HEK293 (cell line): ENCODE measurements at regions not wholly inside any gene's neighbourhood (a gene's known extent, or its start where the extent isn't known, plus 50 kb on each side); places are given as distances from the start of the nearest gene placed in this dataset.
"Not testable (repeated sequence)": the region's sequence is repeated elsewhere in the genome, so short reads cannot be mapped to it uniquely, and the experiment has no call there.

Experiments
- CTCF ChIA-PET: fragments of 350-600 bp; formaldehyde crosslinking; extraction: SDS; loops from one replicate; lab custom pipeline; 2021; ENCODE audit warnings: antibody characterized with exemption; lab: Yijun Ruan, JAX
- POLR2A ChIA-PET: fragments of 300-600 bp; formaldehyde crosslinking; extraction: SDS; loops from one replicate; lab custom pipeline; 2020; ENCODE audit warnings: antibody characterized with exemption, inconsistent platforms; lab: Yijun Ruan, JAX
- H3K27ac ChIP-seq: fragments of 200-500 bp; sonication (Bioruptor generic); 2 replicates; pipeline ENCODE4 v1.5.1; 2014; ENCODE audit warnings: low read depth, low read length, control low read depth, inconsistent platforms; ENCODE audit errors: extremely low read depth
- H3K36me3 ChIP-seq, 2 experiments: fragments of 200-500 bp in 1 of 2; sonication (Bioruptor generic) in 1 of 2; 1 replicate in 1 of 2; 2 replicates in 1 of 2; pipeline ENCODE4 v1.5.1; 2014 to 2017; ENCODE audit warnings: inconsistent platforms in 2 of 2, low read length in 2 of 2; ENCODE audit not compliant: control insufficient read depth in 2 of 2, insufficient read depth in 1 of 2
- H3K4me1 ChIP-seq: fragments of 200-500 bp; sonication (Bioruptor generic); 2 replicates; pipeline ENCODE4 v1.5.1; 2014; ENCODE audit warnings: mild to moderate bottlenecking, low read length, inconsistent platforms; ENCODE audit not compliant: control insufficient read depth, insufficient read depth
- H3K4me3 ChIP-seq: 2 replicates; pipeline ENCODE4 v1.5.1; 2011; ENCODE audit warnings: low read depth, mild to moderate bottlenecking, control low read depth, low read length, moderate library complexity
- H3K9me3 ChIP-seq: fragments of 200-500 bp; sonication (Bioruptor generic); 2 replicates; pipeline ENCODE4 v1.5.1; 2014; ENCODE audit warnings: low read depth, low read length, inconsistent platforms; ENCODE audit not compliant: control insufficient read depth, insufficient read depth
- BCL11B ChIP-seq: fragments of 450-650 bp; formaldehyde crosslinking; IDR thresholded peaks from 2 replicates; pipeline ENCODE4 v1.5.1; 2016; ENCODE audit warnings: low read depth, missing biosample characterization, missing genetic modification characterization
- GLI4 ChIP-seq: fragments of 450-650 bp; formaldehyde crosslinking; IDR thresholded peaks from 2 replicates; pipeline ENCODE4 v1.5.1; 2016; ENCODE audit warnings: missing biosample characterization, missing genetic modification characterization
- GLIS1 ChIP-seq: fragments of 450-650 bp; formaldehyde crosslinking; IDR thresholded peaks from 2 replicates; pipeline ENCODE4 v1.5.1; 2016; ENCODE audit warnings: missing biosample characterization, missing genetic modification characterization
- HOXD13 ChIP-seq: sonication (generic); formaldehyde crosslinking; IDR thresholded peaks from 2 replicates; pipeline ENCODE4 v1.8.0; 2022; ENCODE audit warnings: missing genetic modification reagents, borderline replicate concordance
- IKZF3 ChIP-seq: fragments of 450-650 bp; IDR thresholded peaks from 2 replicates; pipeline ENCODE4 v1.5.0; 2018; ENCODE audit warnings: missing biosample characterization, mild to moderate bottlenecking, missing genetic modification characterization, moderate library complexity
- KLF1 ChIP-seq: fragments of 450-650 bp; formaldehyde crosslinking; IDR thresholded peaks from 2 replicates; pipeline ENCODE4 v1.5.1; 2016; ENCODE audit warnings: missing biosample characterization, missing genetic modification characterization
- TRIM28 ChIP-seq: IDR thresholded peaks from 2 replicates; pipeline ENCODE4 v1.6.1; 2011; ENCODE audit warnings: low read length, control low read depth, borderline replicate concordance
- WT1 ChIP-seq: fragments of 450-650 bp; formaldehyde crosslinking; IDR thresholded peaks from 2 replicates; pipeline ENCODE4 v1.5.1; 2016; ENCODE audit warnings: missing biosample characterization, missing genetic modification characterization
- ZBTB49 ChIP-seq: fragments of 450-650 bp; formaldehyde crosslinking; IDR thresholded peaks from 2 replicates; pipeline ENCODE4 v1.5.1; 2016; ENCODE audit warnings: missing biosample characterization, missing genetic modification characterization, low read depth
- ZFP69B ChIP-seq: fragments of 450-650 bp; formaldehyde crosslinking; IDR thresholded peaks from 2 replicates; pipeline ENCODE4 v1.5.1; 2016; ENCODE audit warnings: missing biosample characterization, missing genetic modification characterization
- ZNF132 ChIP-seq: fragments of 450-650 bp; formaldehyde crosslinking; IDR thresholded peaks from 2 replicates; pipeline ENCODE4 v1.5.1; 2017; ENCODE audit warnings: missing biosample characterization, missing genetic modification characterization, borderline replicate concordance
- ZNF155 ChIP-seq: fragments of 450-650 bp; formaldehyde crosslinking; IDR thresholded peaks from 2 replicates; pipeline ENCODE4 v1.5.1; 2016; ENCODE audit warnings: missing biosample characterization, missing genetic modification characterization
- ZNF202 ChIP-seq: fragments of 450-650 bp; formaldehyde crosslinking; IDR thresholded peaks from 2 replicates; pipeline ENCODE4 v1.5.1; 2016; ENCODE audit warnings: missing biosample characterization, missing genetic modification characterization, borderline replicate concordance
- ZNF214 ChIP-seq: fragments of 450-650 bp; formaldehyde crosslinking; IDR thresholded peaks from 2 replicates; pipeline ENCODE4 v1.5.1; 2017; ENCODE audit warnings: missing biosample characterization, mild to moderate bottlenecking, missing genetic modification characterization, borderline replicate concordance
- ZNF37A ChIP-seq: fragments of 450-650 bp; IDR thresholded peaks from 2 replicates; pipeline ENCODE4 v1.5.1; 2018; ENCODE audit warnings: missing biosample characterization, missing genetic modification characterization
- ZNF416 ChIP-seq: fragments of 450-650 bp; formaldehyde crosslinking; IDR thresholded peaks from 2 replicates; pipeline ENCODE4 v1.5.1; 2016; ENCODE audit warnings: missing biosample characterization, missing genetic modification characterization
- ZNF521 ChIP-seq: fragments of 450-650 bp; formaldehyde crosslinking; IDR thresholded peaks from 2 replicates; pipeline ENCODE4 v1.5.1; 2017; ENCODE audit warnings: missing biosample characterization, mild to moderate bottlenecking, missing genetic modification characterization
- ZNF544 ChIP-seq: fragments of 450-650 bp; formaldehyde crosslinking; IDR thresholded peaks from 2 replicates; pipeline ENCODE4 v1.5.0; 2017; ENCODE audit warnings: missing biosample characterization, missing genetic modification characterization
- ZNF664 ChIP-seq: fragments of 450-650 bp; formaldehyde crosslinking; IDR thresholded peaks from 2 replicates; pipeline ENCODE4 v1.5.1; 2016; ENCODE audit warnings: missing biosample characterization, missing genetic modification characterization
- ZNF776 ChIP-seq: fragments of 450-650 bp; formaldehyde crosslinking; IDR thresholded peaks from 2 replicates; pipeline ENCODE4 v1.5.0; 2017; ENCODE audit warnings: missing biosample characterization, missing genetic modification characterization, borderline replicate concordance
- ZNF792 ChIP-seq: fragments of 450-650 bp; formaldehyde crosslinking; IDR thresholded peaks from 2 replicates; pipeline ENCODE4 v1.5.1; 2016; ENCODE audit warnings: missing biosample characterization, missing genetic modification characterization
- ZNF843 ChIP-seq: fragments of 450-650 bp; formaldehyde crosslinking; IDR thresholded peaks from 2 replicates; pipeline ENCODE4 v1.5.1; 2016; ENCODE audit warnings: missing biosample characterization, missing genetic modification characterization
- ZXDB ChIP-seq: fragments of 450-650 bp; formaldehyde crosslinking; IDR thresholded peaks from 2 replicates; pipeline ENCODE4 v1.5.1; 2016; ENCODE audit warnings: missing biosample characterization, missing genetic modification characterization
- TF ChIP-seq, protein P1 (sequence below): fragments of 450-650 bp; formaldehyde crosslinking; IDR thresholded peaks from 2 replicates; pipeline ENCODE4 v1.5.1; 2017; ENCODE audit warnings: missing biosample characterization, missing genetic modification characterization
- TF ChIP-seq, protein P2 (sequence below): fragments of 450-650 bp; formaldehyde crosslinking; IDR thresholded peaks from 2 replicates; pipeline ENCODE4 v1.5.1; 2016; ENCODE audit warnings: missing biosample characterization, missing genetic modification characterization

DNA sequence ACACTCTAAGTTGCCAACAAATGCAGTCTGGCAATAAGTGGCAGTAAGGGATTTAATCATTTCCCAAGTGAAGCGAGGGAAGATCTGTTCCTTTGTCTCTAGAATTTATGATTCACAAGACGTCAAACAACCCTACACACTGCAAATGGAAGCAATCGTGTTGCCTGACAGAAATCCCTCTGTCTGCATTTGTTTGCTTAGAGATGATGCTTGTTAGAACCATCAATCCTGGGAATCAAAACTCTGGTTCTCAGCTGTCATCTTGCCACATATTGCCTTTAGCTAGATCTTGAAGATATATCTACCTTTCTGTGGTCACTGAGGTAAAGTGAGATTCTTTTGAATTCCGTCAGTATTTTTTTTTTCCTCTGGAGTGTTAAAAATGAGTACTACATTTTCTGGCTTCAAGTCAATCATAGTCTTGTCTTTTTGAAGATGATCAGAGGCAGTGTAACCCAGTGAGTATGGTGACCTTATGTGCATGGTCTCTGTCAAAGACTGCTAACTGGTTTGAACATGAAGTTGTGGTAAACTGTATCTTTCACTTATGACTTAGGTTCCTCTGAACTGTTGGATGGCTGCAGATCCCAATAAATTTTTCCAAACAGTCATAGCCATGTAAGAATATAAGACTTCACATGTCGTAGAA lies 106.4 kb upstream of the STARD4 start (continued):
- TF ChIP-seq, protein P1, sequence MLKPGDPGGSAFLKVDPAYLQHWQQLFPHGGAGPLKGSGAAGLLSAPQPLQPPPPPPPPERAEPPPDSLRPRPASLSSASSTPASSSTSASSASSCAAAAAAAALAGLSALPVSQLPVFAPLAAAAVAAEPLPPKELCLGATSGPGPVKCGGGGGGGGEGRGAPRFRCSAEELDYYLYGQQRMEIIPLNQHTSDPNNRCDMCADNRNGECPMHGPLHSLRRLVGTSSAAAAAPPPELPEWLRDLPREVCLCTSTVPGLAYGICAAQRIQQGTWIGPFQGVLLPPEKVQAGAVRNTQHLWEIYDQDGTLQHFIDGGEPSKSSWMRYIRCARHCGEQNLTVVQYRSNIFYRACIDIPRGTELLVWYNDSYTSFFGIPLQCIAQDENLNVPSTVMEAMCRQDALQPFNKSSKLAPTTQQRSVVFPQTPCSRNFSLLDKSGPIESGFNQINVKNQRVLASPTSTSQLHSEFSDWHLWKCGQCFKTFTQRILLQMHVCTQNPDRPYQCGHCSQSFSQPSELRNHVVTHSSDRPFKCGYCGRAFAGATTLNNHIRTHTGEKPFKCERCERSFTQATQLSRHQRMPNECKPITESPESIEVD (tag by site-specific recombination): no peak
- TF ChIP-seq ZNF416 (tag by site-specific recombination) (no peak), HOXD13 (CRISPR knock-in tag) (no peak), WT1 (no peak), ZNF202 (tag by site-specific recombination) (no peak), TRIM28 (no peak), ZNF664 (tag by site-specific recombination) (no peak), BCL11B (tag by site-specific recombination) (no peak), ZNF132 (tag by site-specific recombination) (no peak), ZNF521 (tag by site-specific recombination) (no peak), GLI4 (tag by site-specific recombination) (no peak), ZXDB (tag by site-specific recombination) (no peak), GLIS1 (tag by site-specific recombination) (no peak)
- TF ChIP-seq, protein P2, sequence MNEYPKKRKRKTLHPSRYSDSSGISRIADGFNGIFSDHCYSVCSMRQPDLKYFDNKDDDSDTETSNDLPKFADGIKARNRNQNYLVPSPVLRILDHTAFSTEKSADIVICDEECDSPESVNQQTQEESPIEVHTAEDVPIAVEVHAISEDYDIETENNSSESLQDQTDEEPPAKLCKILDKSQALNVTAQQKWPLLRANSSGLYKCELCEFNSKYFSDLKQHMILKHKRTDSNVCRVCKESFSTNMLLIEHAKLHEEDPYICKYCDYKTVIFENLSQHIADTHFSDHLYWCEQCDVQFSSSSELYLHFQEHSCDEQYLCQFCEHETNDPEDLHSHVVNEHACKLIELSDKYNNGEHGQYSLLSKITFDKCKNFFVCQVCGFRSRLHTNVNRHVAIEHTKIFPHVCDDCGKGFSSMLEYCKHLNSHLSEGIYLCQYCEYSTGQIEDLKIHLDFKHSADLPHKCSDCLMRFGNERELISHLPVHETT: no peak

DNA sequence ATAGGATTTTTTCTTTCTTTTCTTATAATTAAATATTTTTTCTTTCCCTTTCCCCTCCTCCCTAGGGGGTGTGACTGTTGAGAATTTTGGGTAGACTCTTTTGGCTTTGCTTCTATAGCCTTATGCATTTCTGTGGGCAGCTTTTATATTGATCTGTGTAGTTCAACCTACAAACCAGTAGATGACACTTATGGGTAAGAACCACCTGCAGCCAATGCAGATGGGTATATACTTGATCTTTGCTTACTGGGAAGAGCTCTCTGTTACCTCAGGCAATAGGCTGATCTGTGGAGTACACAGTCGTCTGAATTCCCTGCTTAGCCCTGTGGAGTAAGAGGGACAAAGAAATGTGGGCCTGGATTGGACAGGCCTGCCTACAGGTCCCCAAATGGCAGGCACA lies 102.7 kb upstream of the STARD4 start:
- Histone ChIP-seq H3K27ac (no peak overlapping the region), H3K9me3 (no peaks in the 10 kb centered on the region), H3K36me3 (no peaks in the 10 kb centered on the region), H3K4me3 (no peak overlapping the region), H3K4me1 (no peaks in the 10 kb centered on the region)
- CTCF ChIA-PET: interaction anchor here (0.9 to 1.5 kb wide), 2 partner anchors 14 to 64 kb away, joined by 3 to 4 read pairs; no protein-coding TSS in a partner anchor
- POLR2A ChIA-PET: no interaction called here
- TF ChIP-seq KLF1 (no peak), ZFP69B (tag by site-specific recombination) (no peak), ZNF214 (tag by site-specific recombination) (no peak), GLI4 (tag by site-specific recombination) (no peak), IKZF3 (tag by site-specific recombination) (no peak)
- TF ChIP-seq, all 188 proteins: peak for 0

DNA sequence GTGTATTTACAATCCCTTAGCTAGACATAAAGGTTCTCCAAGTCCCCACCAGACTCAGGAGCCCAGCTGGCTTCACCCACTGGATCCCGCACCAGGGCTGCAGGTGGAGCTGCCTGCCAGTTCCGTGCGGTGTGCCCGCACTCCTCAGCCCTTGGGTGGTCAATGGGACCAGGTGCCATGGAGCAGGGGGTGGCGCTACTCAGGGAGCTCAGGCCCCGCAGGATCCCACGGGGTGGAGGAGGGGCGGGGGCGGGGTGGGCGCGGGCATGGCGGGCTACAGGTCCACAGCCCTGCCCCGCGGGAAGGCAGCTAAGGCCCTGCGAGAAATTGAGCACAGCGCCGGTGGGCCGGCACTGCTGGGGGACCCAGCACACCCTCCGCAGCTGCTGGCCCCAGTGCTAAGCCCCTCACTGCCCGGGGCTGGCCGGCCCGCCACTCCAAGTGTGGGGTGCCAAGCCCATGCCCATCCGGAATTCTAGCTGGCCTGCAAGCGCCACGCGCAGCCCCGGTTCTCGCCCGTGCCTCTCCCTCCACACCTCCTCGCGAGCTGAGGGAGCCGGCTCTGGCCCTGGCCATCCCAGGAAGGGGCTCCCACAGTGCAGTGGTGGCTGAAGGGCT lies 99.8 kb upstream of the STARD4 start:
- H3K4me3 ChIP-seq, H3K9me3 ChIP-seq, H3K4me1 ChIP-seq, H3K27ac ChIP-seq, POLR2A ChIA-PET, CTCF ChIA-PET, H3K36me3 ChIP-seq: not testable (repeated sequence)

DNA sequence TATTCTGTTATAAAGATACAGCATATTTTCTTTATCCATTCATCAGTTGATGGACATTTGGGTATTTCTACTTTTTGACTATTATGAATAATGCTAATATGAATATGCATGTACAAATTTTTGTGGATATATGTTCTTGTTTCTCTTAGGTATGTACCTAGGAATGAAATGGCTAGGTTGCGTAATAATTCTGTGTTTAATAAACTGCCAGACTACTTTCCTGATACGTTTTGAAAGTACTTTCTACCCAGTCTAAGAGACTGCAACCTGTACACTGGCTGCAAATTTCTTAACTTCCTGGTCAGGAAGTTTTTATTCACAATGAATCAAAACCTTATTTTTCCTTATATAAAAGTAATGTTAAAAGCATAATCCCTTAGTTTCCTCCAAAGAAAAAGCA lies 93.9 kb upstream of the STARD4 start:
- Histone ChIP-seq H3K4me3 (no peak overlapping the region), H3K27ac (no peak overlapping the region), H3K9me3 (no peaks in the 10 kb centered on the region), H3K36me3 (no peaks in the 10 kb centered on the region), H3K4me1 (no peaks in the 10 kb centered on the region)
- POLR2A ChIA-PET: no interaction called here
- CTCF ChIA-PET: no interaction called here
- TF ChIP-seq ZNF544 (tag by site-specific recombination): no peak
- no peak for TF ChIP-seq ZNF37A (tag by site-specific recombination)
- no peak for TF ChIP-seq ZNF776
- no peak for TF ChIP-seq ZBTB49
- TF ChIP-seq ZNF843: no peak
- no peak for TF ChIP-seq WT1
- TF ChIP-seq ZNF792 (tag by site-specific recombination): no peak
- TF ChIP-seq ZNF155 (tag by site-specific recombination): no peak
